ENCODE measurements at regions not wholly inside any gene's neighbourhood (a gene's known extent, or its start where the extent isn't known, plus 50 kb on each side); places are given as distances from the start of the nearest gene placed in this dataset.

GRCh38 chr5:12111261-12111660 lies 207.0 kb upstream of the CTNND2 start:
- Histone ChIP-seq H3K4me3 (replicated peaks in 1 of 2; ENCODE audit: low read depth in 1 of 2, low read length in 2 of 2) (no peak overlapping the region), H3K27me3 (ENCODE audit: insufficient read depth, low read length) (no peaks in the 10 kb centered on the region), H4K20me1 (ENCODE audit: insufficient read depth) (no peaks in the 10 kb centered on the region), H3K36me3 (ENCODE audit: control insufficient read depth in 1 of 2, insufficient read depth in 2 of 2, low read length in 2 of 2) (no peaks in the 10 kb centered on the region), H3K9me3 (ENCODE audit: control insufficient read depth in 1 of 2, insufficient read depth in 1 of 2, low read depth in 1 of 2, low read length in 2 of 2) (peaks cover 6 to 27% of the 10 kb centered on the region in 2 experiments; a peak in 2 of 4 replicates), H3K9me2 (ENCODE audit: insufficient read depth) (no peaks in the 10 kb centered on the region), H3K27ac (ENCODE audit: low read depth, low read length) (no peak overlapping the region), H3K9ac (ENCODE audit: low read length) (no peak overlapping the region), H3K4me1 (ENCODE audit: control insufficient read depth in 1 of 2, insufficient read depth in 2 of 2, low read length in 2 of 2) (no peaks in the 10 kb centered on the region), H3K4me2 (ENCODE audit: low read length) (no peak overlapping the region), H3K79me2 (ENCODE audit: insufficient read depth, low read length) (no peaks in the 10 kb centered on the region), H2AFZ (ENCODE audit: low read depth, low read length, poor library complexity, severe bottlenecking) (no peak overlapping the region)
- TF ChIP-seq FOSL1 (IDR thresholded peaks at IDR 0.05; ENCODE audit: low read depth) (no peak), CEBPB (IDR thresholded peaks at IDR 0.05; ENCODE audit: low read depth) (no peak), RAD21 (IDR thresholded peaks at IDR 0.05; ENCODE audit: low read depth) (no peak), ZFX (IDR thresholded peaks at IDR 0.05) (no peak), CBX3 (IDR thresholded peaks at IDR 0.05; ENCODE audit: low read depth) (no peak), ZBTB33 (IDR thresholded peaks at IDR 0.05; ENCODE audit: extremely low read depth, insufficient replicate concordance, low read length) (no peak), REST (IDR thresholded peaks at IDR 0.05; ENCODE audit: low read depth) (no peak), SP1 (IDR thresholded peaks at IDR 0.05; ENCODE audit: low read depth) (no peak), CTCF (IDR thresholded peaks at IDR 0.05 in 2 of 3, conservative IDR thresholded peaks at IDR 0.05 in 1 of 3; ENCODE audit: borderline replicate concordance in 1 of 3, insufficient read depth in 1 of 3, low read depth in 2 of 3, low read length in 2 of 3) (no peak)
- ATAC-seq = no peak
- BruUV-seq (replicated peaks) = no TSS peak
- intact Hi-C loops (cut with micrococcal nuclease) = no loop called here
- CTCF ChIA-PET = no interaction called here
- no peak for DNase-seq (ENCODE audit: low read depth, low spot score)
- POLR2A ChIA-PET = no interaction called here
- RAD21 ChIA-PET (ENCODE audit: low non-redundant PET in 1 of 2, low total read pairs in 2 of 2, uncharacterized antibody in 2 of 2, unreplicated experiment in 2 of 2) = no interaction called here

Data from HCT116 (cell line).